Esophagus muscularis mucosa (tissue), 4 donors: ENCODE measurements at regions not wholly inside any gene's neighbourhood (a gene's known extent, or its start where the extent isn't known, plus 50 kb on each side); places are given as distances from the start of the nearest gene placed in this dataset.

Experiments
- CTCF ChIP-seq, 3 experiments: fragments of 200-600 bp in 2 of 3; fragments of 450-650 bp in 1 of 3; sonication (generic) in 2 of 3; IDR thresholded peaks; one replicate each; pipeline ENCODE4 v1.5.1; 2017 to 2019; ENCODE audit warnings: antibody characterized with exemption in 3 of 3, mild to moderate bottlenecking in 2 of 3, moderate library complexity in 1 of 3
- EP300 ChIP-seq: sonication (generic); formaldehyde crosslinking; IDR thresholded peaks from one replicate; pipeline ENCODE4 v1.6.1; 2017; ENCODE audit warnings: antibody characterized with exemption
- POLR2AphosphoS5 ChIP-seq, 2 donors: sonication (generic); formaldehyde crosslinking; IDR thresholded peaks; one replicate each; pipeline ENCODE4 v1.6.1; 2017; ENCODE audit warnings: antibody characterized with exemption in 2 of 2

- TF ChIP-seq CTCF (IDR thresholded peaks at IDR 0.05) (no peak), EP300 (no peak), POLR2AphosphoS5 (IDR thresholded peaks at IDR 0.05) (no peak)
Observed at GRCh38 chr6:66291905-66292304, 584.9 kb upstream of the EYS start.
